H1 (cell line): ENCODE measurements at regions not wholly inside any gene's neighbourhood (a gene's known extent, or its start where the extent isn't known, plus 50 kb on each side); places are given as distances from the start of the nearest gene placed in this dataset.

Source experiments
- CTCF ChIA-PET: fragments of 300-600 bp; sonication (Branson Sonifier 250); formaldehyde crosslinking; loops from one replicate; lab custom pipeline; 2021; ENCODE audit not compliant: partially characterized antibody; lab: Charles Lee
- POLR2A ChIA-PET: fragments of 300-600 bp; sonication (Branson Sonifier 250); formaldehyde crosslinking; loops from one replicate; lab custom pipeline; 2021; ENCODE audit warnings: inconsistent platforms; ENCODE audit not compliant: partially characterized antibody; lab: Charles Lee
- DNase-seq, 2 experiments: peaks; one replicate each; pipeline versions ENCODE4 v3.0.0 to v3.0.0-alpha.2; 2010 to 2022; ENCODE audit warnings: low spot score in 2 of 2, low read depth in 1 of 2, mixed read lengths in 1 of 2
- FAIRE-seq: peaks from 2 replicates; lab custom pipeline; 2011; peaks lifted over from hg19 to GRCh38; lab: Jason Lieb, UNC
- H2AFZ ChIP-seq: 2 replicates; pipeline ENCODE4 v1.8.1; 2012; ENCODE audit warnings: low read length, inconsistent platforms
- H2AK5ac ChIP-seq: 2 replicates; pipeline ENCODE4 v1.6.1; 2013; ENCODE audit warnings: low read depth, low read length
- H2BK120ac ChIP-seq: replicated peaks from 2 replicates; pipeline ENCODE3; 2013; ENCODE audit warnings: low read depth, low read length, inconsistent platforms
- H2BK12ac ChIP-seq: 2 replicates; pipeline ENCODE4 v1.6.1; 2013; ENCODE audit warnings: low read depth, low read length
- H2BK15ac ChIP-seq: 2 replicates; pipeline ENCODE4 v1.6.1; 2013; ENCODE audit warnings: low read length
- H2BK20ac ChIP-seq: 2 replicates; pipeline ENCODE4 v1.6.1; 2013; ENCODE audit warnings: low read length
- H2BK5ac ChIP-seq: 2 replicates; pipeline ENCODE4 v1.6.1; 2013; ENCODE audit warnings: low read depth, low read length
- H3K14ac ChIP-seq: 2 replicates; pipeline ENCODE4 v1.6.1; 2013; ENCODE audit warnings: inconsistent platforms; ENCODE audit not compliant: insufficient read length
- H3K18ac ChIP-seq: 2 replicates; pipeline ENCODE4 v1.6.1; 2013; ENCODE audit warnings: low read length; ENCODE audit errors: extremely low read depth
- H3K23ac ChIP-seq: 2 replicates; pipeline ENCODE4 v1.6.1; 2013; ENCODE audit warnings: inconsistent platforms; ENCODE audit not compliant: insufficient read length
- H3K23me2 ChIP-seq: 2 replicates; pipeline ENCODE4 v1.6.1; 2013; ENCODE audit warnings: low read depth, low read length
- H3K27ac ChIP-seq: 2 replicates; pipeline ENCODE4 v1.6.1; 2011; ENCODE audit warnings: low read depth, low read length, inconsistent platforms
- H3K27me3 ChIP-seq, 4 experiments: replicated peaks in 1 of 4; 1 replicate in 1 of 4; 2 replicates in 3 of 4; pipeline versions ENCODE4 v1.6.1 to v1.8.1; 2011 to 2013; ENCODE audit warnings: low read length in 3 of 4, mild to moderate bottlenecking in 3 of 4, inconsistent platforms in 2 of 4, mixed read lengths in 2 of 4, moderate library complexity in 1 of 4; ENCODE audit not compliant: control insufficient read depth in 3 of 4, insufficient read depth in 3 of 4; ENCODE audit errors: extremely low read depth in 1 of 4
- H3K36me3 ChIP-seq, 4 experiments: 2 replicates each; pipeline versions ENCODE4 v1.6.1 to v1.8.1; 2011 to 2013; ENCODE audit warnings: mild to moderate bottlenecking in 4 of 4, low read length in 3 of 4, moderate library complexity in 2 of 4, control low read depth in 1 of 4, inconsistent platforms in 1 of 4; ENCODE audit not compliant: insufficient read depth in 4 of 4, control insufficient read depth in 2 of 4
- H3K4ac ChIP-seq: replicated peaks from 2 replicates; pipeline ENCODE3; 2013; ENCODE audit warnings: low read length, low read depth, mixed read lengths, inconsistent platforms; ENCODE audit not compliant: insufficient read length
- H3K4me1 ChIP-seq, 4 experiments: replicated peaks in 1 of 4; 1 replicate in 1 of 4; 2 replicates in 3 of 4; pipeline versions ENCODE4 v1.6.1 to v1.8.1; 2011 to 2013; ENCODE audit warnings: low read length in 3 of 4, inconsistent platforms in 2 of 4, mixed read lengths in 1 of 4; ENCODE audit not compliant: insufficient read depth in 4 of 4, control insufficient read depth in 3 of 4
- H3K4me2 ChIP-seq, 2 experiments: 2 replicates each; pipeline versions ENCODE4 v1.6.1 to v1.8.1; 2011 to 2013; ENCODE audit warnings: low read depth in 2 of 2, low read length in 2 of 2, control low read depth in 1 of 2, inconsistent platforms in 1 of 2, mild to moderate bottlenecking in 1 of 2; ENCODE audit not compliant: insufficient read depth in 1 of 2
- H3K4me3 ChIP-seq, 4 experiments: fragments of 200-600, 300-600 bp in 1 of 4; sonication (generic), shearing (Covaris generic), sonication (Bioruptor Twin) in 1 of 4; 2 replicates each; pipeline versions ENCODE4 v1.5.1 to v1.8.1; 2011 to 2016; ENCODE audit warnings: low read length in 4 of 4, low read depth in 3 of 4, control low read depth in 2 of 4, inconsistent platforms in 2 of 4, mild to moderate bottlenecking in 2 of 4, mixed read lengths in 1 of 4, moderate library complexity in 1 of 4; ENCODE audit not compliant: insufficient read depth in 2 of 4; ENCODE audit errors: extremely low read depth in 1 of 4
- H3K56ac ChIP-seq: replicated peaks from 2 replicates; pipeline ENCODE3; 2013; ENCODE audit warnings: low read depth, mild to moderate bottlenecking, mixed read lengths, low read length, inconsistent platforms; ENCODE audit not compliant: insufficient read length
- H3K79me1 ChIP-seq: 2 replicates; pipeline ENCODE4 v1.6.1; 2013; ENCODE audit warnings: low read depth, low read length, control low read depth
- H3K79me2 ChIP-seq, 2 experiments: 2 replicates each; pipeline versions ENCODE4 v1.6.1 to v1.8.1; 2012 to 2013; ENCODE audit warnings: low read length in 2 of 2, mild to moderate bottlenecking in 2 of 2, inconsistent platforms in 1 of 2; ENCODE audit not compliant: insufficient read depth in 2 of 2, control insufficient read depth in 1 of 2
- H3K9ac ChIP-seq, 4 experiments: replicated peaks in 1 of 4; 1 replicate in 1 of 4; 2 replicates in 3 of 4; pipeline versions ENCODE4 v1.6.1 to v1.8.1; 2011 to 2013; ENCODE audit warnings: low read depth in 3 of 4, low read length in 3 of 4, control low read depth in 2 of 4, mild to moderate bottlenecking in 2 of 4, moderate library complexity in 2 of 4, inconsistent platforms in 1 of 4; ENCODE audit errors: extremely low read depth in 1 of 4
- H3K9me3 ChIP-seq, 2 experiments: 2 replicates each; pipeline versions ENCODE4 v1.6.1 to v1.8.1; 2012 to 2013; ENCODE audit warnings: mild to moderate bottlenecking in 2 of 2, moderate library complexity in 2 of 2, control low read depth in 1 of 2, inconsistent platforms in 1 of 2, low read depth in 1 of 2, low read length in 1 of 2, mixed read lengths in 1 of 2; ENCODE audit not compliant: insufficient read depth in 2 of 2
- H4K20me1 ChIP-seq, 2 experiments: replicated peaks in 1 of 2; 2 replicates each; pipeline versions ENCODE3 to v1.8.1; 2011 to 2013; ENCODE audit warnings: inconsistent platforms in 2 of 2, low read length in 2 of 2, mild to moderate bottlenecking in 1 of 2; ENCODE audit not compliant: insufficient read depth in 2 of 2, control insufficient read depth in 1 of 2
- H4K5ac ChIP-seq: 2 replicates; pipeline ENCODE4 v1.6.1; 2013; ENCODE audit warnings: low read length, low read depth, mixed read lengths, inconsistent platforms; ENCODE audit not compliant: insufficient read length
- H4K8ac ChIP-seq: 2 replicates; pipeline ENCODE4 v1.8.0; 2013; ENCODE audit warnings: mild to moderate bottlenecking, moderate library complexity, low read length, inconsistent platforms; ENCODE audit not compliant: insufficient read depth; ENCODE audit errors: extremely low read depth
- H4K91ac ChIP-seq: replicated peaks from 2 replicates; pipeline ENCODE3; 2013; ENCODE audit warnings: low read length, mixed read lengths, inconsistent platforms; ENCODE audit not compliant: insufficient read length
- BRCA1 ChIP-seq: IDR thresholded peaks from 2 replicates; pipeline ENCODE4 v1.6.1; 2012; ENCODE audit warnings: low read depth, low read length, improper control_type of control experiment
- CREB1 ChIP-seq: IDR thresholded peaks from 2 replicates; pipeline ENCODE4 v1.6.1; 2012; ENCODE audit warnings: inconsistent platforms
- EZH2 ChIP-seq: fragments of 200-600 bp; sonication (generic); IDR thresholded peaks from 2 replicates; pipeline ENCODE4 v1.7.1; 2012; ENCODE audit warnings: low read depth, mild to moderate bottlenecking, moderate library complexity, low read length, inconsistent platforms; ENCODE audit not compliant: severe bottlenecking
- JUN ChIP-seq: IDR thresholded peaks from 2 replicates; pipeline ENCODE4 v1.6.1; 2011; ENCODE audit warnings: low read depth, mild to moderate bottlenecking, improper control_type of control experiment, low read length
- POLR2A ChIP-seq, 2 experiments: IDR thresholded peaks; 1 replicate in 1 of 2; 2 replicates in 1 of 2; pipeline ENCODE4 v1.6.1; 2011; ENCODE audit warnings: low read depth in 2 of 2, low read length in 2 of 2, mild to moderate bottlenecking in 2 of 2; ENCODE audit errors: control extremely low read depth in 1 of 2
- SIN3A ChIP-seq, 2 experiments: IDR thresholded peaks in 1 of 2; conservative IDR thresholded peaks in 1 of 2; 2 replicates each; pipeline ENCODE4 v1.6.1; 2011 to 2012; ENCODE audit warnings: low read length in 2 of 2, improper control_type of control experiment in 1 of 2, low read depth in 1 of 2, mild to moderate bottlenecking in 1 of 2
- TBP ChIP-seq: IDR thresholded peaks from 2 replicates; pipeline ENCODE4 v1.6.1; 2011; ENCODE audit warnings: low read depth, low read length, improper control_type of control experiment
- WGBS, 2 experiments: shearing (Covaris generic) in 1 of 2; methylation state at CpG; one replicate each; pipeline versions ENCODE4 v1.1.6 to v1.1.7; 2013 to 2015; ENCODE audit warnings: low lambda C conversion rate in 2 of 2, mixed read lengths in 2 of 2, inconsistent platforms in 1 of 2, low coverage in 1 of 2, missing lambda C conversion rate in 1 of 2; ENCODE audit not compliant: insufficient replicate concordance in 2 of 2, insufficient coverage in 1 of 2, insufficient read length in 1 of 2; ENCODE audit errors: extremely low coverage in 1 of 2, missing lambda C conversion rate in 1 of 2; 5-methylcytosine and 5-hydroxymethylcytosine counted together

- no peak overlapping the region for H2AK5ac ChIP-seq
- no peaks in the 10 kb centered on the region for H3K36me3 ChIP-seq
- no peak overlapping the region for H3K4ac ChIP-seq
- H2BK20ac ChIP-seq = no peak overlapping the region
- TF ChIP-seq TBP = no peak
- TF ChIP-seq BRCA1 = no peak
- no peak for TF ChIP-seq CREB1
- no peak for TF ChIP-seq SIN3A (conservative IDR thresholded peaks at IDR 0.05 in 1 of 2, IDR thresholded peaks at IDR 0.05 in 1 of 2; ENCODE audit: low read depth in 1 of 2, low read length in 2 of 2)
- TF ChIP-seq JUN = no peak
- no peak for TF ChIP-seq EZH2
- no peak for TF ChIP-seq POLR2A (IDR thresholded peaks at IDR 0.05; ENCODE audit: control extremely low read depth in 1 of 2, low read depth in 2 of 2, low read length in 2 of 2)
- TF ChIP-seq, all 59 proteins: peak for 0
- WGBS, 2 experiments = 72% methylated on average over 4 of the region's 4 CpGs; no CpG with 5 or more reads in 1 of the 2 experiments
- H3K27ac ChIP-seq = no peak overlapping the region
- H3K14ac ChIP-seq = no peak overlapping the region
- no peak overlapping the region for H2BK12ac ChIP-seq
- no peak overlapping the region for H3K56ac ChIP-seq
- H3K4me2 ChIP-seq = no peak overlapping the region
- H3K9ac ChIP-seq = no peak overlapping the region
- no peak overlapping the region for H3K4me3 ChIP-seq
- DNase-seq (no peak), FAIRE-seq (no peak)
- POLR2A ChIA-PET = no interaction called here
- H3K23ac ChIP-seq = no peak overlapping the region
- no peak overlapping the region for H2BK5ac ChIP-seq
- no peaks in the 10 kb centered on the region for H3K23me2 ChIP-seq
- peaks cover 0 to 3% (median 0%) of the 10 kb centered on the region in 4 experiments; a peak in 2 of 7 replicates for H3K4me1 ChIP-seq
- H4K8ac ChIP-seq = no peak overlapping the region
- CTCF ChIA-PET = no interaction called here
- H4K5ac ChIP-seq = no peak overlapping the region
- H3K27me3 ChIP-seq = no peaks in the 10 kb centered on the region
- H2BK15ac ChIP-seq = no peak overlapping the region
- H2BK120ac ChIP-seq = no peak overlapping the region
- no peak overlapping the region for H2AFZ ChIP-seq
- H3K18ac ChIP-seq = no peak overlapping the region
- no peaks in the 10 kb centered on the region for H3K79me1 ChIP-seq
- H4K20me1 ChIP-seq = no peaks in the 10 kb centered on the region
- no peaks in the 10 kb centered on the region; a peak in 1 of 4 replicates for H3K9me3 ChIP-seq
- no peak overlapping the region for H4K91ac ChIP-seq
- H3K79me2 ChIP-seq = no peaks in the 10 kb centered on the region
Observed at GRCh38 chr5:164153469-164154172, 648.2 kb downstream of the MAT2B start.
